Uterus (tissue), 2 donors: ENCODE measurements at regions not wholly inside any gene's neighbourhood (a gene's known extent, or its start where the extent isn't known, plus 50 kb on each side); places are given as distances from the start of the nearest gene placed in this dataset.

ENCODE experiments used
- CTCF ChIP-seq, 4 experiments: fragments of 200-600 bp in 2 of 4; fragments of 450-650 bp in 2 of 4; sonication (generic) in 2 of 4; IDR thresholded peaks; one replicate each; pipeline ENCODE4 v1.5.1; 2016 to 2019; ENCODE audit warnings: antibody characterized with exemption in 4 of 4, mild to moderate bottlenecking in 2 of 4, moderate library complexity in 1 of 4
- POLR2A ChIP-seq, 2 donors: fragments of 450-650 bp; IDR thresholded peaks; one replicate each; pipeline ENCODE4 v1.6.1; 2016; ENCODE audit warnings: antibody characterized with exemption in 2 of 2, mild to moderate bottlenecking in 1 of 2, moderate library complexity in 1 of 2

GRCh38 chr10:8462565-8462964 is 408.1 kb downstream of the GATA3 start:
- TF ChIP-seq POLR2A (IDR thresholded peaks at IDR 0.05) (no peak), CTCF (IDR thresholded peaks at IDR 0.05) (no peak)
